GM19395 (cell line): ENCODE measurements at regions not wholly inside any gene's neighbourhood (a gene's known extent, or its start where the extent isn't known, plus 50 kb on each side); places are given as distances from the start of the nearest gene placed in this dataset.

ENCODE experiments used
- ATAC-seq: cut with Tn5 transposase; IDR thresholded peaks from one replicate; pipeline ENCODE4 v1.9.1; 2021; ENCODE audit warnings: mild to moderate bottlenecking, moderate library complexity; ENCODE audit not compliant: unreplicated experiment

DNA sequence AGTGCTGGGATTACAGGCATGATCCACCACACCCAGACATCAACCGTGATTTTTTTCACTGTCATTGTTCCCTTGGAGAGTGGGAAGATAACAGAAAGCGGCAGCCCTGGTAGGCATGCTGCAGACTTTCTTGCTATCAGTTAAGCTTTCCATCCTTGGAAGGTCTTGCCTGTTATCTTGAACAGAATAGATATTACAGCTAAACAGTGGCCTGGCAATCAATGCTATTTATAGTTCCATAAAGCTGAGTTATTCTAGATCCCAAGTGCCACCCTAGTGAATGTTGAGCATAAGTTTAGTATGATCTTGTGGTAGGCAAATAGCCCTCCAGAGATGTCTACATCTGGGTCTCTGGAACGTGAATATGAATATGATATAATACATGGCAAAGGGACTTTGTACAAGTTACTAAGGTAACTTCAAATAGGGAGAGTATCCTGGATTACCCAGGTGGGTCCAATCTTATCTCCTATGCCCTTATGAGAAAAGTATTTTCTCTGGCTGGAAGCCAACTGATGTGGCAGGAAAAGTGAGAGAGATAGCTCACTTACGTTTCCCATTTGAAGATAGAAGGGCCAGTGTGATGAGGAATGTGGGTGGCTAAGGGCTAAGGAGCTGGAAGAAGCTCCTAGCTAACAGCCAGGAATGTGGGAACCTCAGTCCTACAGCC is 609.1 kb upstream of the IGFBP3 start:
- no peak for ATAC-seq

DNA sequence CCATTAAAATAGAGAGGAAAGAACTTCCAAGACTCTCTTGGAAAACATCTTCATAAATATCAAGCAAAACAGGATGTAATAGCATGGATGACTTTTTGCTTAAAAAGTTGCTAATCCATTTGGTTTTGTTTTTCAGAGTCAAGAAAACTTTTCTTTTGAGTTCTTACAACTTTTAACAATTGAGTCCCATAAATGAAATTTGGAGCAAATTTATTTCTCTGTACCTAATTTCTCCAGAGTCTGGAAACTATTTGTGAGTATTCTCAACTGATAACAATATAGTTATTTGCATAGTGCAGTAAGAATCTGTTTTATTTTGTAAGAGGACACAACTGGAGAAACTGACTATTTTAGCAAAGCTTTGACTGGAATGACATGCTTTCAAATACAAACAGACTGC is 606.3 kb upstream of the IGFBP3 start:
- ATAC-seq, result no peak

DNA sequence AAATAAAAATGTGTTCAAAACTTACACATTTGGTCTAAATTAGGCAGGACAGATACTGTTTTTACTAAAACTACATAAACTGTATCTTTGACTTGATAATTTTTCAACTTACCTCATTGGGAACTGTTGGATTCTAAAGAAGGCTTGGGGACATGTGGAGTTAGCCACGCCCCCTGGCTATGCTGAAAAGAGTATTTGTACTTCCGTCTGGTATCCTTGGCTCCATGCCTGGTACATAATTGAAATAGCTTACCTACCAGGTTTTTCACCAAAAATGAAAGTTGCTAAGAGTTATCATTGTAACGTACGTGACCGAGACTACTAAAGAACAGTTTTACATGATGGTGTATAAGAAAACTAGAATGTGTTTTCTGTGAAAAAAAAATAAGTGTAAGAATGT is 604.8 kb upstream of the IGFBP3 start:
- ATAC-seq, result no peak

DNA sequence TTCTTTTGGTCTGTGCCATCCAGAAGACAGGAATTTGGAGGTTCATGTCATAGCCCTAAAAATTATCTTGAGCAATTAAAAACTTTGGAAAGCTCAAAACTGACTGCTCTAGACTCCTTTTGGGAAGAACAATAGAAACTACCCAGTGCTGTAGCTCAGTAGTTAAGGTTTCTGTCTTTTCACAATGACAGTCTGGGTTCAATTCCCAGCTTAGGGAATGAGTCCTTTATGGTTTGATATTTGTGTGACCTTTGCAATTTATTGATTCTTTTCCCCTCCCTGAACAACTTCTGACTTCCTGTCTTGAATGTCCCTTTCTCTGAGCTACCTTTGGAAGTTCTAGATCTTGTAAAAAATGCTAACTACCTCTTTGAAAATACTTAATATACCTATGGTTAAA is 603.3 kb upstream of the IGFBP3 start:
- no peak for ATAC-seq

DNA sequence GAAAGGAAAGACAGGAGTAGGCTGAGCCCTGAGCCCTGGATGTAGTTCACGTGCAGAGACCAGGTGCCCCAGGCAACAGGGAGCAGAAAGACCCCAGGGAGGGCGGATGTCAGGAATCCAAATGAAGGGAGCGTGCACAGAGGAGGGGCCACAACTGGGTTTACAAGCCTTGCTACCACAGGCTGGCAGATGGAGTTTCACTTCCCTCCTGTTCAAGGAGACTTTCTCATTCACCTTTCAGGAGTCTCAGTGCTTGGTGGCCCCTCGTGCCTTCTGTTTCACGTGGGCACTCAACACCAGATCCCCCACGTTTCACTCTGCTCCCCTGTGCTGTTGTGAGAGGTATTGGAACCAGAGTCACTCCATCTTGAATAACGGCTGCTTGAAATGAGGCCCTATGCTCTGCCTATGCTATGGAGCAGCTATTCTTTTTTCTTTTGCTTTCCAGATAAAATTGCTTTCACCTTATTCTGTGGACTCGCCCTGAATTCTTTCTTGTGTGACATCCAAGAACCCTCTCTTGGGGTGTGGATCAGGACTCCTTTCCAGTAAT is 601.4 kb upstream of the IGFBP3 start:
- no peak for ATAC-seq

DNA sequence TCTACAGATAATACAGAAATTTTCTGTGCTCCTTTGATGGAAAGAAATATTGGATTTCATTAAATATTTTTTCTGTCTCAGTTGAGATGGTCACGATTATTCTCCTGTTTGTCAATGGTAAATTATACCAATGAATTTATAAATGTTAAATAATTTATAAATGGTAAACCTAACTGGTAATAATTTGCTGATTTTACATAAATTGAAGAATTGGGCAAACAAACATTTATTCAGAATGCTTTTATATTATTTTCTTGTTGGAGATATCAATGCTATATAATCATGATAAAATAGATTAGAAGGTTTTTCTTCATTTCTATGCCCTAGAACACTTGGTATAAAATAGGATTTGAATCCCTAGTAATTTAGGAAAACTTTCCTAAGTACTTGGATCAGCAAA is 597.6 kb upstream of the IGFBP3 start:
- ATAC-seq, result no peak

DNA sequence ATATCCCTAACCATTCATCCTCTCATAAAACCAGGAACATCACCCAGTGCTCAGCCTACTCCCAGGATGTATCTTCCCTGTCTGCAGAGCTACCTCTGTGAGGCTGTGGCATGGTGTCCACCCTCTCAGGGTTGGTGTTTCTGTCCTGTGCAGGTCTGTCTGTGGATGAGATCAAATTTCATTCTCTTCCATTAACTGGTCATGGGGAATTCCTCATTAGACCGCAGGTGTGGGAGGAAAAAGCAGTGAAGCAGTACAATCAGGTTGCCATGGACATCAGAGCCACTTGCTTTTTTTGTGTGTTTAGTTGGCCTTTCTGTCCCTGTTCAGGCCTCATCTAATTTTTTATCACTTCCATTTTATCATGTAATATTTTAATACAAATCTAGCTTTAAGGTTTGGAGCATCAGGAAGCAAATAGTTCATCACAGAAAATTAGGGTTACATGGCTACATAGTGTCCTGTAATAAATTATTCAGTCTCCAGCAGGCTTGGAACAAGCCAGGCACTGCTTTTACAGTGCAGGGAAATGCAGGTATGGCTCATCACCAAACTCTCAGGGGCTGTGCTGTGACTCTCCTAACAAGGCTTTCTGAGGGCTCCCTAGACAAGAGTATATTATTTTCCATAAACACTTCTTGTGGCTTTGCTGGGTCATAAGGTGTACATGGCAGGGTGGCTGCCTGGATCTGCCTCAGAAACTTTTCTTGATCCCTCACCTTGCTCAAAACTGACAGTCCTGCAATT is 594.9 kb upstream of the IGFBP3 start:
- ATAC-seq, result no peak

DNA sequence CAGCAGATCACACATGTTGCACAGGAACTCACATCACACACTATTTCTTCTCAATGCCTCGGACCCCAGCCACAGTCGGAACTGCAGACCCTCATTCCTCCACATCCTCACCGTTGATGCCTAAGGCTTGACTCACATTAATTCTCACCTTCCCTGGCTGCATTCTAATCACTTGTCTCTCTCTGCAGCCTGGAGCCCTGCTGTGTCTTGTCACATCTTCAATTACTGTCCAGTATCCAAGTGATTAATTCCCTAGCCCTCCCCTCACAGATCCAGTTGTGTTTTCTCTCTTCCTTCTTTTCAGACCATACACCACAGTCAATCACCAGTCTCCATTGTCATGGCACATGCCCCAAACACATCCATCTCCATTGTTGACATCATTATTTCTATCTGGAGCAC is 592.4 kb upstream of the IGFBP3 start:
- no peak for ATAC-seq

DNA sequence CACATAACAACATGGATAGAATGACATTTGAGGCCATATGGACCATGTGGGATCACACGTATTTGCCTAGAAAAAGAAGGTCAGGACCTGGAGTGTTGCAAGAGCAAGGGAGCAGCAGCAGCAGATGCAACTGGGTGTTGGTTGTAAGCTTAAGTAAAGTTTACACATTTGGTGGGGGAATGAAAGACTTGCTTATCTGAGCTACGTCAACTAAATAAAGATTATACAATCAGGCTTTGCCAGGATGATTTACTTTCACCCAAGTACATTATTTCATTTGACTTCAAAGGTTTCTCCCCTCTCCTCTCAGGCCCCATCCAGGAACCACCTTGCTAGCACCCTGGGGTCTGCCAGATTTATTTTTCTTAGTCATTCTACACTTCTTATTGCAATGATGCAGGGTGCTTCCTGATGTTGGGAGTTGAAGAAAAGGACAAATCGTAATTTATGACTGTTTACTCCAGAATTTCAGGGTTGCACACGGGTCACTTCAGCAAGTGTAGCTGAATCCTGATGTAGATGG is 591.9 kb upstream of the IGFBP3 start:
- ATAC-seq, result no peak

DNA sequence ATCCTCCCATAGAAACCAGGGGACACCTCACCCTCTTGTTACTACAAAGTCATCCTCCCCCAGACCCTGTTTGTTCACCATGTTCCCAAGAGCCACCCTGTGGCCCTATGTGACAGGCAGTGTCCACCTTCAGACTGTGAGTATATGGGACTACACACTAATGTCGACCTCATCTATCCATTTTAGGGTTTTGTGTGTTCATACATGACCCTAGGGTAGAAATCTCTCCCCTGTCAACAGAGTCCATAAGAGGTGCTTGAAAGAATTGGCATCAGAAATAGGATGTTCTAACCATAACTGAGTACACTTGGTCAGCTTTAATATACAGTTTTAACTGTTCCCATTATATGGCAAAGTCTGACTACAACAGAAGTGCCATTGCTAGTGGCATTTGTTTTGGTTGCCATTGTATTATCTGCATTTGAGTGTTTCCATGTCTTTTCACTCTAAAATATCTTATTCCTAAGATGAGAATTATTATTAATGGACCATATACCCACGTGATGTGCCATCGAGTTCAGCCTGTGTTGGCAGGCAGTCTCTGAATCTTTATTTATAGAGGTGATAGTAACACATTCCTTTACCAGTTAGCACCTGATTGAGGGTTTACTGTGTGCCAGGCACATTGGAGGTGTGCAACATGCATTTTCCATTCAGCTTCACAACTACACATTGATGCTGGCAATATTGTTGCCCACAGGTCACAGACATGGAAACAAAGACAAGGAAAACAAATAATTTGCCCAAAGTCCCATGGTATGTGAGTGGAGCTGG is 590.6 kb upstream of the IGFBP3 start:
- ATAC-seq, result no peak

DNA sequence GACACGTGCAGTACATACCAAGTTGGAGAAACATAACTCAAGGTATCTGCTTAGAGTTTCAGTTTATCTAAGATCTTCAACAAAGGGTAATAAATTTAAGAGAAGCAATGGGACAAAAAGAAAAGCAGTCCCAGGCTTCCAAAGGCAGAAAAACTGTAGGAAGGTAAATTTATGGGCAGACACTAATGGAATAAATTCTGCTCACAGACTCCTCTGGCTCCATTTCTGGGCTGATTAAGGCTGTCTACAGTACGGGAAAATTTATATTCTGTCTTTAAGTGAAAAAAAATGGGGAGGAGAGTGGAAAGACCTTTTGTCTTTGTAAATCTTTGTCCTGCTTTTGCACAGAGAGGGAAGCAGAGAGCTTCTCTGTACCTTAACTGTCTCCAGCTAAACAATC is 587.5 kb upstream of the IGFBP3 start:
- no peak for ATAC-seq

DNA sequence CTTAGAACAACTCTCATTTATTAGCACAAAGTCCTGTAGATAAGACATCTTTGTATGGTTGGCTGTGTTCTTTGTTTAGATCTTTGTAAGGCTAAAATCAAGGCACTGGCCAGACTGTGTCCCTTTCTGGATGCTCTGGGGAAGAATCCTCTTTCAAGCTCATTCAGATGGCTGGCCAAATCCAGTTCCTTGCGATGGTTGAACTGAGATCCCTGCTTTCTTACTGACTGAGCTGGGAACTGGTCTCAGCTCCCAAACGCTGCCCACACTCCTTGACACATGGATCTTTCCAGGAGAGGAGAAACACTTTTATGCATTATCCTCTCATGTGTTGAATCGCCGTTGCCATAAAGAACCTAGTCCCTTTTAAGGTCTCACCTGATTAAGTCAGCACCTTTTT is 586.5 kb upstream of the IGFBP3 start:
- ATAC-seq, result no peak

DNA sequence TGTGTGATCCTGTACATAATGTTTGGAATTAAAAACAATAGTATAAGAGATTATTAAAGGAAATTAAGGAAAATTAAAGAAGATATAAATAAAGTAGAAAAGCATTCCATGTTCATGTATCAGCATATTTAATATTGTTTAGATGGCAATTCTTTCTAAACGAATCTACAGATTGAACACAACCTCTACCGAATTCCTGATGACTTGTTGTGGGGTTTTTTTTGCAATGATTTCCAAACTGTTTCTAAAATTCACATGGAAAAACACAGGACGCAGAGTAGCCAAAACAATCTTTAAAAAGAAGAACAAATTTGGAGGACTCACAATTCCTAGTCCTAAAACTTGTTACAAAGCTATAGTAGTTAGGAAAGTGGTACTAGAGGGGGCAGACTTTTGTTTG is 573.4 kb upstream of the IGFBP3 start:
- ATAC-seq, result no peak

DNA sequence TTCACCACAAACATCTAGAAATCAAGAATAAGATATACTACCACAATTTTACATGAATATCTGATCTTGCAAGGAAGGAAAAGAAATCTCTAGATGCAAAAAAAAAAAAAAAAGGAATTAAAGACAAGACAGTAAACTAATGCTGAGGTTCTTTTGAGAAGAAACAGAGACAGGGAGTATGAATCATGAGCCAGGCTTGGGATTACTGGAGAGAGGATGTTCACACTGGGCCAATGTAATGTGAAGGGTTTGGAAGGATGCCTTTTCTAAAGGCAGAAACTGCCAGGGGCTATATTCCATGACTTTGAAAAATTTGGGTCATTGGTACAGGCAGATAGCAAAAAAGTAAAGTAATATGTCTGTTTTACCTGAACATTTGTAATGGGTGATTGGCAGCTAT is 573.0 kb upstream of the IGFBP3 start:
- no peak for ATAC-seq

DNA sequence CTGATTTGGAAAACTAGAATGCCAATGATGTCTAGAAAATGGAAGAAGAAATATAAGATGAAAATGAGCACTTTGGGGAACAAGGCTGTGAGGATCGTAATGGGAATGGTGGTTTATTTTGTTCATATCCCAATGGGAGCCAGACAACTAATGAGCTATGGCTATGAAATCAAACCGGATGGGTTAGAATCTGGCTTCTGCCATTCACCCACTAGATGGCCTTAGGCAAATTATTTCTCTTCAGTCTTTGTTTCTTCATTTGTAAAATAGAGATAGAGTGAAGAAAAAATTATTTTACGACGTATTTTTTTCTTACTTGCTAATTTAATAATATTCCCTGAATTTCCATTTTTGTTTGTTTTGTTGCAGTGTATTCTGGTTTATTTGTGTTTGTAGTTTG is 572.1 kb upstream of the IGFBP3 start:
- no peak for ATAC-seq

DNA sequence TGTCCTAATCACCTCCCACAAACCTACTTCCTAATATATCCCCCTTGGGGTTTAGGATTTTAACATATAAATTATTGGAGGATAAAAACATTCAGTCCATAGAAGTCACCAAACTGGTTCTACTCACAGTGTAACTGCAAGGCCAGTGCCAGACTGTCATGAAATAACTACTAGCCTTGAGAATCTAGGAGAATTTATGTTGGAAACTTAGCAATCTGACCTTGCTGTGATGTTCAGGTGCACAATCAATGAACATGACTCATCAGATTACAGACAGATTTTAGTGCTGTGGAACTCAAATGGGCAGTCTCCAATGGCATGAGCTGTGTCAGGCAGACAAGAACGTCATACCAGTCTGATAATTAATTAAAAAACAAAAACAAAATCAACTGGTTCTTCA is 571.4 kb upstream of the IGFBP3 start:
- no peak for ATAC-seq

DNA sequence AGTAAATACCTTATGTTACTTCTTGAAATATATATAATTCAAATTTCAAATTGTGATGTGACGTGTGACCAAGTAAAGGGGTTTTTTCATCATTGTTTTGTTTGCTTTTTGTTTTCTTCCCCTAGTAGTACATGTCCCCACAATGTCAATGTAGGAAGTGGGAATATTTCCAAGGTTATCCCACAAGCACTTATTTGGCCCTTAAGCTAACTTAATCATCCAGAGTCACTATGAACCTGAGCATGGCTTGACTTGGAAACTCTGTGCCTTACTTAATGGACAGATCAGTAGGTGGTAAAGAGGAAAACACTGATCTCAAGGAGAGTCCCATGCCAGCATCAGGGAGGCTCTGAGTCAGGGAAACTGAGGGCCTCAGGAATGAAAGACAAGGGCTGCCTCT is 569.3 kb upstream of the IGFBP3 start:
- no peak for ATAC-seq

DNA sequence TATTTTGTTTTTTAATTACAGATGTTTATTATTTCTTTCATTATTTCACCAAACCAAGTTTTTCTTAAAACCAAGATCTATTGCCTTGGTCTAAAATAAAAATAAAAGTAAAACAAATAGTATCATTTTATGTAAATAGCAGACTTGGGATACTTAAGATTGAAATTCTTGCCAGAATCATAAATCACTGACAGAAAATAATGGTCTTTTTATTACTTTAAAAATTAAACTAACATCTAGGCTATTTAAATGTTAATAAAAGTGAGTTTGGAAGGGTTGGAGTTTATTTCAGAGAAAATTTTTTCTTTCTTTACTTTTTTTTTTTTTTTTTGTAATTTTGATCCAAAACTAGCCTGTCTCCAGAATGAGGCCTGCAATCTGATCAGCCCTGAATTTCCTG is 568.0 kb upstream of the IGFBP3 start:
- ATAC-seq, result no peak

DNA sequence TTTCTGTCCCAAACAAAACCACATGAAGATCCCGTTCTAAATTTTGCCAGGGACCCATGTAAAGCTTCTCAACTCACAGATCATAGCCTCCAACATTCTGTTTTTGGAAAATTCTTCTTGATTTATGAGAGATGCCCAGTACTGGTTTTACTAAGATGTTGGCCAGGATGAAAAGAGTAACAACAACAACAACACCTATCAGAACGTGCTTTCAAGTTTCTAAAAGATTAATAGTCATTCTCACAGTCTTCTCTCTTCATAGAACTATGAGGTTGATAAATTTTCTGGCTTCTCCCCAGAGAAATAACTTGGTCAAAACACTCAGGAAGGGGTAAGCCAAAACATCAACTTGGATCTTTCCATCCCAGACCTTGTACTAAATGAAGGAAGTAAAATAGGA is 567.5 kb upstream of the IGFBP3 start:
- no peak for ATAC-seq

DNA sequence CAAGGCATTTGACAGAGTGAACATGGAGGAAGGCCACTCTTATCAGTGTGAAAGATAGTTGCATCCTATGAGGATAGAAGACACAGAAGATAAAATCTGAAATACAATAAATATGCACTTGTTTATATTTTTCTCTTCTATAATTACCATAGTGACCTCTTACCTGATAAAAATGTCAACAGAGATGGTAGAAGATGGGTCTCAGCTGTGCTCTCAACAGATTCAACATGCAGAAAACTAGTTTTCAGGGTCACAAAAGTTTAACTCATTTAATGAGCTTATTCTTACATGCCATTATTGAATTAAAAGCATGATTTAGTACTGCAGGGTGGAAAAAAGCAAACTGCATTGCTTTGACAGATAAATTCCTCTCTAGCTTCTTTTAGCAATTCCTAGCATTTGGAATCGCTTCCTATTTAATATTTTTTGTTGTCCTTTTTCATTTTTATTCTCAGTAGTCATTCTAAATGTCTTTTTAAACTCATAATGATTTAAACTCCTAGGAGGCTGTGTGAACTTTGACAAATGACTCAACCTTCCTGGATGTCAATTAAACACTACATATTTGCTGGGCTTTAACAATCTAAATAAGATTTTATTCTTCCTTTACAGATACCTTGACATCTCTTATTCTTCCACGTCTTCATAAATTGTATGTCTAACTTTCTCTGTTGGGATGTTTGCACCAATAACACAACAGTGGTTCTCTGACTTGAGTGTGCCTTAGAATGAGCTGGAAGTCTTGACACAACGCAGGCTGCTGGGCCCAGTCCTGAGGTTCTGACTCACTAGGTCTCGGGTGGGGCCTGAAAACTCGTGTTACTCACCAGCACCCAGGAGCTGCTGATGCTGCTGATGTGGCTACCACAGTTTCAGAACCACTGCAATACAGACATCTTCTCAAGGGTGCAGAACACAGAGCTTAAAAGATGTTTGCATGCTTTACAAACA is 565.5 kb upstream of the IGFBP3 start:
- ATAC-seq, result no peak
